Ishikawa (cell line): ENCODE measurements at regions not wholly inside any gene's neighbourhood (a gene's known extent, or its start where the extent isn't known, plus 50 kb on each side); places are given as distances from the start of the nearest gene placed in this dataset.

Source experiments
- EP300 ChIP-seq: IDR thresholded peaks from 2 replicates; pipeline ENCODE4 v1.6.1; 2012; ENCODE audit warnings: borderline replicate concordance
- FOXM1 ChIP-seq: IDR thresholded peaks from 2 replicates; pipeline ENCODE4 v1.6.1; 2012; ENCODE audit warnings: low read depth, borderline replicate concordance
- RAD21 ChIP-seq: IDR thresholded peaks from 2 replicates; pipeline ENCODE4 v1.6.1; 2012; ENCODE audit warnings: low read depth
- REST ChIP-seq: IDR thresholded peaks from 2 replicates; pipeline ENCODE4 v1.6.1; 2012; ENCODE audit warnings: low read depth, mild to moderate bottlenecking

DNA sequence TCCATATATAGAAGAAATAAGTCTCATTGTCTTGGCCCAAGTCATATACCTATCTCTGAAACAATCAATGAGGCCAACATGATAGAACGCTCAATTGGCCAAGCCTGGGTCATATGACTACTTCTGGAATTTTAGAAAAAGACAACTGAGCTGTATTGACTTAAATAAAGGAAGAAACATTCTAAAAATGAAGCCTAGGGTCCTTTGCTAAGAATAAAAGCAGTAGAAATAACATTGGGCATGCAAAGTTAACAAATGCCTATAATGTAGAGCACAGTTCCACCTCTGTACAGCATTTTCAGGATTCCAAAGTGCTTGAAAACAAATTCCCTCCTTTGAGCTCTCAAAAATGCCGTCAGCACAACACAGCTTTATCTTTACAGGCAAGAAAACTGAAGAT is 391.8 kb downstream of the PRELID2 start:
- TF ChIP-seq REST (no peak), FOXM1 (no peak), EP300 (no peak), RAD21 (no peak)
